GM12878 (cell line): ENCODE measurements at regions not wholly inside any gene's neighbourhood (a gene's known extent, or its start where the extent isn't known, plus 50 kb on each side); places are given as distances from the start of the nearest gene placed in this dataset.

Experiments used
- ATAC-seq: fragments of 200-7000 bp; cut with Tn5 transposase; 3 replicates; pipeline ENCODE4 v1.9.1; 2020; ENCODE audit warnings: mild to moderate bottlenecking, moderate library complexity
- BruUV-seq: library from RNA; stranded (reverse); fragments of 400-500 nt; replicated peaks from 2 replicates; lab custom pipeline; 2021; lab: Mats Ljungman, UMichigan
- CTCF ChIA-PET: fragments of 300-600 bp; sonication (Branson Sonifier 250); formaldehyde crosslinking; extraction: SDS; loops from one replicate; lab custom pipeline; 2021; ENCODE audit warnings: inconsistent platforms; lab: Yijun Ruan, JAX
- POLR2A ChIA-PET: fragments of 350-600 bp; formaldehyde crosslinking; extraction: SDS; loops from one replicate; lab custom pipeline; 2021; ENCODE audit warnings: inconsistent platforms; lab: Charles Lee
- RAD21 ChIA-PET: fragments of 300-600 bp; sonication (Branson Sonifier 250); formaldehyde crosslinking; loops from one replicate; lab custom pipeline; 2023; ENCODE audit warnings: antibody characterized with exemption; ENCODE audit not compliant: unreplicated experiment; lab: Charles Lee
- SMC1A ChIA-PET: fragments of 300-600 bp; sonication (Branson Sonifier 250); formaldehyde crosslinking; loops from one replicate; lab custom pipeline; 2023; ENCODE audit not compliant: unreplicated experiment, uncharacterized antibody; lab: Charles Lee
- DNase-seq: peaks from one replicate; pipeline ENCODE4 v3.0.0-alpha.2; 2011; ENCODE audit warnings: low read depth, low spot score
- FAIRE-seq: peaks from 3 replicates; lab custom pipeline; 2011; peaks lifted over from hg19 to GRCh38; lab: Jason Lieb, UNC
- H2AFZ ChIP-seq: 2 replicates; pipeline ENCODE4 v1.6.0; 2011; ENCODE audit warnings: low read depth, low read length, control low read depth; ENCODE audit not compliant: control insufficient read depth
- H3K27ac ChIP-seq: 2 replicates; pipeline ENCODE4 v1.5.1; 2011; ENCODE audit warnings: control low read depth; ENCODE audit not compliant: control insufficient read depth, insufficient read depth
- H3K27me3 ChIP-seq, 2 experiments: replicated peaks in 1 of 2; 2 replicates each; pipeline versions ENCODE4 v1.6.0 to v1.6.1; 2011; ENCODE audit warnings: low read length in 1 of 2; ENCODE audit not compliant: control insufficient read depth in 2 of 2, insufficient read depth in 2 of 2
- H3K36me3 ChIP-seq, 2 experiments: 2 replicates each; pipeline ENCODE4 v1.5.1; 2011; ENCODE audit warnings: low read length in 1 of 2; ENCODE audit not compliant: control insufficient read depth in 2 of 2, insufficient read depth in 2 of 2
- H3K4me1 ChIP-seq: 2 replicates; pipeline ENCODE4 v1.6.1; 2011; ENCODE audit warnings: mild to moderate bottlenecking, low read length, moderate library complexity, mixed read lengths; ENCODE audit not compliant: control insufficient read depth, insufficient read depth
- H3K4me2 ChIP-seq: 2 replicates; pipeline ENCODE4 v1.6.0; 2011; ENCODE audit warnings: control low read depth; ENCODE audit not compliant: control insufficient read depth, insufficient read depth
- H3K4me3 ChIP-seq: fragments of 200-600 bp; sonication (generic); 2 replicates; pipeline ENCODE4 v1.5.1; 2016
- H3K79me2 ChIP-seq: 2 replicates; pipeline ENCODE4 v1.6.0; 2011; ENCODE audit warnings: low read length; ENCODE audit not compliant: control insufficient read depth, insufficient read depth
- H3K9ac ChIP-seq: 2 replicates; pipeline ENCODE4 v1.8.0; 2011; ENCODE audit warnings: low read length, control low read depth, mixed read lengths; ENCODE audit not compliant: control insufficient read depth, insufficient read depth
- H3K9me3 ChIP-seq: replicated peaks from 3 replicates; pipeline ENCODE4 v1.5.1; 2011; ENCODE audit warnings: mild to moderate bottlenecking, low read length; ENCODE audit not compliant: control insufficient read depth, insufficient read depth
- H4K20me1 ChIP-seq: 2 replicates; pipeline ENCODE4 v1.6.0; 2011; ENCODE audit not compliant: control insufficient read depth, insufficient read depth
- CEBPB ChIP-seq, 2 experiments: fragments of 150-350 bp in 1 of 2; IDR thresholded peaks; 2 replicates each; pipeline ENCODE4 v1.6.1; 2012 to 2014; ENCODE audit warnings: low read depth in 2 of 2, low read length in 2 of 2, borderline replicate concordance in 1 of 2, inconsistent platforms in 1 of 2
- DPF2 ChIP-seq: fragments of 450-650 bp; IDR thresholded peaks from 2 replicates; pipeline ENCODE4 v1.6.1; 2017; ENCODE audit warnings: mild to moderate bottlenecking
- EGR1 ChIP-seq, 2 experiments: IDR thresholded peaks; 1 replicate in 1 of 2; 2 replicates in 1 of 2; pipeline ENCODE4 v1.6.1; 2011 to 2012; ENCODE audit warnings: low read depth in 2 of 2, low read length in 2 of 2, borderline replicate concordance in 1 of 2, mild to moderate bottlenecking in 1 of 2, moderate library complexity in 1 of 2
- ESRRA ChIP-seq: IDR thresholded peaks from 2 replicates; pipeline ENCODE4 v1.6.1; 2012; ENCODE audit warnings: mild to moderate bottlenecking, low read length, improper control_type of control experiment
- EZH2 ChIP-seq: IDR thresholded peaks from 2 replicates; pipeline ENCODE4 v1.6.1; 2012; ENCODE audit warnings: low read depth, mild to moderate bottlenecking, control low read depth, inconsistent platforms, low read length, borderline replicate concordance; ENCODE audit not compliant: control insufficient read depth
- KAT2A ChIP-seq: conservative IDR thresholded peaks from 2 replicates; pipeline ENCODE4 v1.6.1; 2011; ENCODE audit warnings: low read depth, low read length; ENCODE audit not compliant: control insufficient read depth
- KDM1A ChIP-seq: fragments of 200-600 bp; sonication (generic); IDR thresholded peaks from 2 replicates; pipeline ENCODE4 v1.6.1; 2016; ENCODE audit warnings: borderline replicate concordance
- KLF5 ChIP-seq: fragments of 450-650 bp; IDR thresholded peaks from 2 replicates; pipeline ENCODE4 v1.6.1; 2014; ENCODE audit warnings: mild to moderate bottlenecking; ENCODE audit not compliant: partially characterized antibody
- NFYB ChIP-seq: IDR thresholded peaks from 2 replicates; pipeline ENCODE4 v1.6.1; 2011; ENCODE audit warnings: low read depth, mild to moderate bottlenecking, low read length, improper control_type of control experiment, moderate library complexity; ENCODE audit not compliant: insufficient read depth
- NR2C1 ChIP-seq: fragments of 450-650 bp; IDR thresholded peaks from 2 replicates; pipeline ENCODE4 v1.6.1; 2017; ENCODE audit warnings: antibody characterized with exemption, mild to moderate bottlenecking, moderate library complexity
- PML ChIP-seq: IDR thresholded peaks from 2 replicates; pipeline ENCODE4 v1.6.1; 2012; ENCODE audit warnings: low read length, inconsistent platforms
- POU2F2 ChIP-seq: IDR thresholded peaks from 3 replicates; pipeline ENCODE4 v1.6.1; 2011; ENCODE audit warnings: low read depth, mild to moderate bottlenecking, low read length, borderline replicate concordance
- SP1 ChIP-seq: IDR thresholded peaks from one replicate; pipeline ENCODE4 v1.6.1; 2011; ENCODE audit warnings: low read depth, low read length
- SREBF2 ChIP-seq: IDR thresholded peaks from 2 replicates; pipeline ENCODE4 v1.6.1; 2012; ENCODE audit warnings: mild to moderate bottlenecking, low read length
- ZBED1 ChIP-seq: IDR thresholded peaks from 2 replicates; pipeline ENCODE4 v1.6.1; 2016; ENCODE audit warnings: borderline replicate concordance
- ZNF217 ChIP-seq: fragments of 450-650 bp; IDR thresholded peaks from 2 replicates; pipeline ENCODE4 v1.6.1; 2017; ENCODE audit warnings: antibody characterized with exemption, mild to moderate bottlenecking
- ZNF384 ChIP-seq: IDR thresholded peaks from 2 replicates; pipeline ENCODE4 v1.6.1; 2012; ENCODE audit warnings: low read depth, mild to moderate bottlenecking, low read length, improper control_type of control experiment, borderline replicate concordance
- WGBS: methylation state at CpG from one replicate; pipeline ENCODE4 v1.1.6; 2016; ENCODE audit warnings: low lambda C conversion rate; ENCODE audit not compliant: insufficient replicate concordance, insufficient coverage; ENCODE audit errors: missing lambda C conversion rate; 5-methylcytosine and 5-hydroxymethylcytosine counted together
- in situ Hi-C: fragments of 300-500 bp; cut with MboI; formaldehyde crosslinking; loops from 9 replicates; pipeline ENCODE4 v1.14.3; 2018; ENCODE audit warnings: mixed read lengths
- intact Hi-C: fragments of 100-400 bp; cut with micrococcal nuclease; formaldehyde crosslinking; loops from one replicate; pipeline ENCODE4 v1.14.2; 2022; ENCODE audit not compliant: unreplicated experiment
- TF ChIP-seq, protein P1 (sequence below): fragments of 450-650 bp; IDR thresholded peaks from 2 replicates; pipeline ENCODE4 v1.6.1; 2017; ENCODE audit warnings: mild to moderate bottlenecking

DNA sequence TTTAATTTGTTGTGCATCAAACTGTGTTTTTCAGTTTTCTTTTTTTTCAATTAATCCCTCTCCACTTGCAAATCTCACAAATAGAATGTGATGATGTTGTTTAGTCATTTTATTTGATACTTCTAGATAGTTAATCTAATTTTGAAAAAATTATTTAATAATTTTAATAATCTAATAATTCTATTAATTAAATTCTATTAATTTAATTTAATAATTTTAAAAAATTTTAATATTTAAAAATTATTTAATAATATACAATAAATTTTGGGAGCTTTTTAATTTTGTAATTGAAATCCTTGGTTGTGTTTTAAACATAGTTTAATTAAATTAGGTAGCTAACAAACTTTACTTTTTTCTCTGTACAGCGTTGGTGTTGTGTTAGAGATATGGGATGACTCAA, 393.8 kb downstream of the OLFM4 start:
- FAIRE-seq (no peak), DNase-seq (no peak), ATAC-seq (no peak)
- intact Hi-C loops (no loop called here), in situ Hi-C loops (no loop called here)
- ChIA-PET SMC1A (no interaction called here), RAD21 (no interaction called here), CTCF (no interaction called here)
- Histone ChIP-seq H3K27ac (no peak overlapping the region), H3K4me2 (no peak overlapping the region), H3K9ac (no peak overlapping the region), H3K79me2 (no peaks in the 10 kb centered on the region), H3K4me3 (no peak overlapping the region), H3K4me1 (no peaks in the 10 kb centered on the region)
- BruUV-seq, result no TSS peak
- TF ChIP-seq NFYB (no peak), ZNF384 (no peak), EZH2 (no peak), CEBPB (IDR thresholded peaks at IDR 0.05; ENCODE audit: borderline replicate concordance in 1 of 2, low read depth in 2 of 2, low read length in 2 of 2) (no peak), KDM1A (no peak), EGR1 (IDR thresholded peaks at IDR 0.05; ENCODE audit: borderline replicate concordance in 1 of 2, low read depth in 2 of 2, low read length in 2 of 2) (no peak), ZBED1 (no peak), DPF2 (no peak), SP1 (no peak), KAT2A (no peak), ZNF217 (no peak), NR2C1 (no peak), KLF5 (no peak), SREBF2 (no peak), POU2F2 (no peak), PML (no peak), ESRRA (no peak)
- TF ChIP-seq, protein P1, sequence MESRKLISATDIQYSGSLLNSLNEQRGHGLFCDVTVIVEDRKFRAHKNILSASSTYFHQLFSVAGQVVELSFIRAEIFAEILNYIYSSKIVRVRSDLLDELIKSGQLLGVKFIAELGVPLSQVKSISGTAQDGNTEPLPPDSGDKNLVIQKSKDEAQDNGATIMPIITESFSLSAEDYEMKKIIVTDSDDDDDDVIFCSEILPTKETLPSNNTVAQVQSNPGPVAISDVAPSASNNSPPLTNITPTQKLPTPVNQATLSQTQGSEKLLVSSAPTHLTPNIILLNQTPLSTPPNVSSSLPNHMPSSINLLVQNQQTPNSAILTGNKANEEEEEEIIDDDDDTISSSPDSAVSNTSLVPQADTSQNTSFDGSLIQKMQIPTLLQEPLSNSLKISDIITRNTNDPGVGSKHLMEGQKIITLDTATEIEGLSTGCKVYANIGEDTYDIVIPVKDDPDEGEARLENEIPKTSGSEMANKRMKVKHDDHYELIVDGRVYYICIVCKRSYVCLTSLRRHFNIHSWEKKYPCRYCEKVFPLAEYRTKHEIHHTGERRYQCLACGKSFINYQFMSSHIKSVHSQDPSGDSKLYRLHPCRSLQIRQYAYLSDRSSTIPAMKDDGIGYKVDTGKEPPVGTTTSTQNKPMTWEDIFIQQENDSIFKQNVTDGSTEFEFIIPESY, result no peak
- TF ChIP-seq, all 136 proteins: peak for 0
- WGBS, result 0% methylated on average over 1 of the region's 1 CpG
- no peaks in the 10 kb centered on the region for H3K9me3 ChIP-seq
- POLR2A ChIA-PET, result no interaction called here
- H3K36me3 ChIP-seq, result no peaks in the 10 kb centered on the region
- H4K20me1 ChIP-seq, result no peaks in the 10 kb centered on the region
- H2AFZ ChIP-seq, result no peak overlapping the region
- H3K27me3 ChIP-seq, result no peaks in the 10 kb centered on the region
